SK-N-SH treated with all-trans-retinoic acid at 6 μM for 48 hours (cell line): ENCODE measurements at regions not wholly inside any gene's neighbourhood (a gene's known extent, or its start where the extent isn't known, plus 50 kb on each side); places are given as distances from the start of the nearest gene placed in this dataset.

Experiments used
- CSDC2 ChIP-seq: fragments of 250-450 bp; sonication (Bioruptor Pico); IDR thresholded peaks from 2 replicates; pipeline ENCODE4 v1.5.0; 2020; ENCODE audit warnings: mild to moderate bottlenecking, moderate library complexity
- POU6F1 ChIP-seq: fragments of 250-450 bp; sonication (Bioruptor Pico); IDR thresholded peaks from 2 replicates; pipeline ENCODE4 v1.8.0; 2021; ENCODE audit warnings: low read depth, mild to moderate bottlenecking, moderate library complexity, borderline replicate concordance
- ZFP30 ChIP-seq: fragments of 450-650 bp; formaldehyde crosslinking; IDR thresholded peaks from 2 replicates; pipeline ENCODE4 v1.5.0; 2022; ENCODE audit warnings: mild to moderate bottlenecking, moderate library complexity
- ZNF8 ChIP-seq: fragments of 450-650 bp; formaldehyde crosslinking; IDR thresholded peaks from 2 replicates; pipeline ENCODE4 v1.5.0; 2020; ENCODE audit warnings: mild to moderate bottlenecking, moderate library complexity
- TF ChIP-seq, protein P1 (sequence below): fragments of 250-450 bp; sonication (Bioruptor Pico); IDR thresholded peaks from 2 replicates; pipeline ENCODE4 v1.5.1; 2021; ENCODE audit warnings: mild to moderate bottlenecking, moderate library complexity
- TF ChIP-seq, protein P2 (sequence below): fragments of 250-450 bp; sonication (Bioruptor Pico); IDR thresholded peaks from 2 replicates; pipeline ENCODE4 v1.8.0; 2020; ENCODE audit warnings: mild to moderate bottlenecking, moderate library complexity, borderline replicate concordance
- TF ChIP-seq, protein P3 (sequence below): fragments of 250-450 bp; sonication (Bioruptor Pico); IDR thresholded peaks from 2 replicates; pipeline ENCODE4 v1.5.0; 2020; ENCODE audit warnings: mild to moderate bottlenecking, moderate library complexity

- TF ChIP-seq, protein P1, sequence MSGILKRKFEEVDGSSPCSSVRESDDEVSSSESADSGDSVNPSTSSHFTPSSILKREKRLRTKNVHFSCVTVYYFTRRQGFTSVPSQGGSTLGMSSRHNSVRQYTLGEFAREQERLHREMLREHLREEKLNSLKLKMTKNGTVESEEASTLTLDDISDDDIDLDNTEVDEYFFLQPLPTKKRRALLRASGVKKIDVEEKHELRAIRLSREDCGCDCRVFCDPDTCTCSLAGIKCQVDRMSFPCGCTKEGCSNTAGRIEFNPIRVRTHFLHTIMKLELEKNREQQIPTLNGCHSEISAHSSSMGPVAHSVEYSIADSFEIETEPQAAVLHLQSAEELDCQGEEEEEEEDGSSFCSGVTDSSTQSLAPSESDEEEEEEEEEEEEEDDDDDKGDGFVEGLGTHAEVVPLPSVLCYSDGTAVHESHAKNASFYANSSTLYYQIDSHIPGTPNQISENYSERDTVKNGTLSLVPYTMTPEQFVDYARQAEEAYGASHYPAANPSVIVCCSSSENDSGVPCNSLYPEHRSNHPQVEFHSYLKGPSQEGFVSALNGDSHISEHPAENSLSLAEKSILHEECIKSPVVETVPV (CRISPR knock-in tag) = no peak
- TF ChIP-seq POU6F1 (CRISPR knock-in tag) (no peak), ZFP30 (no peak), ZNF8 (CRISPR knock-in tag) (no peak), CSDC2 (no peak)
- TF ChIP-seq, protein P2, sequence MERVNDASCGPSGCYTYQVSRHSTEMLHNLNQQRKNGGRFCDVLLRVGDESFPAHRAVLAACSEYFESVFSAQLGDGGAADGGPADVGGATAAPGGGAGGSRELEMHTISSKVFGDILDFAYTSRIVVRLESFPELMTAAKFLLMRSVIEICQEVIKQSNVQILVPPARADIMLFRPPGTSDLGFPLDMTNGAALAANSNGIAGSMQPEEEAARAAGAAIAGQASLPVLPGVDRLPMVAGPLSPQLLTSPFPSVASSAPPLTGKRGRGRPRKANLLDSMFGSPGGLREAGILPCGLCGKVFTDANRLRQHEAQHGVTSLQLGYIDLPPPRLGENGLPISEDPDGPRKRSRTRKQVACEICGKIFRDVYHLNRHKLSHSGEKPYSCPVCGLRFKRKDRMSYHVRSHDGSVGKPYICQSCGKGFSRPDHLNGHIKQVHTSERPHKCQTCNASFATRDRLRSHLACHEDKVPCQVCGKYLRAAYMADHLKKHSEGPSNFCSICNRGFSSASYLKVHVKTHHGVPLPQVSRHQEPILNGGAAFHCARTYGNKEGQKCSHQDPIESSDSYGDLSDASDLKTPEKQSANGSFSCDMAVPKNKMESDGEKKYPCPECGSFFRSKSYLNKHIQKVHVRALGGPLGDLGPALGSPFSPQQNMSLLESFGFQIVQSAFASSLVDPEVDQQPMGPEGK (CRISPR knock-in tag) = no peak
- TF ChIP-seq, protein P3, sequence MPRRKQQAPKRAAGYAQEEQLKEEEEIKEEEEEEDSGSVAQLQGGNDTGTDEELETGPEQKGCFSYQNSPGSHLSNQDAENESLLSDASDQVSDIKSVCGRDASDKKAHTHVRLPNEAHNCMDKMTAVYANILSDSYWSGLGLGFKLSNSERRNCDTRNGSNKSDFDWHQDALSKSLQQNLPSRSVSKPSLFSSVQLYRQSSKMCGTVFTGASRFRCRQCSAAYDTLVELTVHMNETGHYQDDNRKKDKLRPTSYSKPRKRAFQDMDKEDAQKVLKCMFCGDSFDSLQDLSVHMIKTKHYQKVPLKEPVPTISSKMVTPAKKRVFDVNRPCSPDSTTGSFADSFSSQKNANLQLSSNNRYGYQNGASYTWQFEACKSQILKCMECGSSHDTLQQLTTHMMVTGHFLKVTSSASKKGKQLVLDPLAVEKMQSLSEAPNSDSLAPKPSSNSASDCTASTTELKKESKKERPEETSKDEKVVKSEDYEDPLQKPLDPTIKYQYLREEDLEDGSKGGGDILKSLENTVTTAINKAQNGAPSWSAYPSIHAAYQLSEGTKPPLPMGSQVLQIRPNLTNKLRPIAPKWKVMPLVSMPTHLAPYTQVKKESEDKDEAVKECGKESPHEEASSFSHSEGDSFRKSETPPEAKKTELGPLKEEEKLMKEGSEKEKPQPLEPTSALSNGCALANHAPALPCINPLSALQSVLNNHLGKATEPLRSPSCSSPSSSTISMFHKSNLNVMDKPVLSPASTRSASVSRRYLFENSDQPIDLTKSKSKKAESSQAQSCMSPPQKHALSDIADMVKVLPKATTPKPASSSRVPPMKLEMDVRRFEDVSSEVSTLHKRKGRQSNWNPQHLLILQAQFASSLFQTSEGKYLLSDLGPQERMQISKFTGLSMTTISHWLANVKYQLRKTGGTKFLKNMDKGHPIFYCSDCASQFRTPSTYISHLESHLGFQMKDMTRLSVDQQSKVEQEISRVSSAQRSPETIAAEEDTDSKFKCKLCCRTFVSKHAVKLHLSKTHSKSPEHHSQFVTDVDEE (CRISPR knock-in tag) = no peak
These were observed 634.0 kb downstream of the IRX1 start for GRCh38 chr5:4229414-4230292.
